ENCODE measurements at regions not wholly inside any gene's neighbourhood (a gene's known extent, or its start where the extent isn't known, plus 50 kb on each side); places are given as distances from the start of the nearest gene placed in this dataset.

DNA sequence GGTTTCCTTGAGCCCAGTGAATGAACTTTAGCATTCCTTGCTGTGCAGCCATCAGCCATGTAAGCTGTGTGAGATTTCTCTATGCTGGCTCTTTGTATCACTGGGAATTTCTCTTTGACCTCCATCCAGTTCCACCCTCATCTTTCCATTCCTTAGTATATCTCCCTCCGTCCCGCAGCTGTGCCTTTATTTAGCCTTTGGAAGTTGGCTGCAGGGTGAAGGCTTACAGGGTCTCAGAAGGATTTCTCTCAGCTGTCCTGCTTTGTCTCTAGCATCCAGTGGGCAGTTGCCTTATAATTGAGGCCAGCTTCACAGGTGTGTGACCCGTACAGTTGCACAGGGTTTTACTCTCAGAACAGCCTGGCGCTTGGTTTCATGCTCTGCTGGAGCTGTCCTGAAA is 144.3 kb downstream of the PXDC1 start:
- Histone ChIP-seq H3K4me1 (ENCODE audit: control insufficient read depth in 1 of 2, low read depth in 2 of 2) (peaks cover 0 to 4% of the 10 kb centered on the region in 2 donors), H3K27me3 (replicated peaks; ENCODE audit: insufficient read depth) (no peaks in the 10 kb centered on the region), H3K4me3 (no peak overlapping the region), H3K36me3 (no peaks in the 10 kb centered on the region), H3K27ac (no peak overlapping the region), H3K9me3 (peaks cover 3% of the 10 kb centered on the region)
- no peak for DNase-seq (ENCODE audit: low spot score)
- TF ChIP-seq, protein P1, sequence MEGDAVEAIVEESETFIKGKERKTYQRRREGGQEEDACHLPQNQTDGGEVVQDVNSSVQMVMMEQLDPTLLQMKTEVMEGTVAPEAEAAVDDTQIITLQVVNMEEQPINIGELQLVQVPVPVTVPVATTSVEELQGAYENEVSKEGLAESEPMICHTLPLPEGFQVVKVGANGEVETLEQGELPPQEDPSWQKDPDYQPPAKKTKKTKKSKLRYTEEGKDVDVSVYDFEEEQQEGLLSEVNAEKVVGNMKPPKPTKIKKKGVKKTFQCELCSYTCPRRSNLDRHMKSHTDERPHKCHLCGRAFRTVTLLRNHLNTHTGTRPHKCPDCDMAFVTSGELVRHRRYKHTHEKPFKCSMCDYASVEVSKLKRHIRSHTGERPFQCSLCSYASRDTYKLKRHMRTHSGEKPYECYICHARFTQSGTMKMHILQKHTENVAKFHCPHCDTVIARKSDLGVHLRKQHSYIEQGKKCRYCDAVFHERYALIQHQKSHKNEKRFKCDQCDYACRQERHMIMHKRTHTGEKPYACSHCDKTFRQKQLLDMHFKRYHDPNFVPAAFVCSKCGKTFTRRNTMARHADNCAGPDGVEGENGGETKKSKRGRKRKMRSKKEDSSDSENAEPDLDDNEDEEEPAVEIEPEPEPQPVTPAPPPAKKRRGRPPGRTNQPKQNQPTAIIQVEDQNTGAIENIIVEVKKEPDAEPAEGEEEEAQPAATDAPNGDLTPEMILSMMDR (IDR thresholded peaks at IDR 0.05): no peak
- no peak for ATAC-seq (ENCODE audit: insufficient number of reproducible peaks, low FRiP score, low read depth)

DNA sequence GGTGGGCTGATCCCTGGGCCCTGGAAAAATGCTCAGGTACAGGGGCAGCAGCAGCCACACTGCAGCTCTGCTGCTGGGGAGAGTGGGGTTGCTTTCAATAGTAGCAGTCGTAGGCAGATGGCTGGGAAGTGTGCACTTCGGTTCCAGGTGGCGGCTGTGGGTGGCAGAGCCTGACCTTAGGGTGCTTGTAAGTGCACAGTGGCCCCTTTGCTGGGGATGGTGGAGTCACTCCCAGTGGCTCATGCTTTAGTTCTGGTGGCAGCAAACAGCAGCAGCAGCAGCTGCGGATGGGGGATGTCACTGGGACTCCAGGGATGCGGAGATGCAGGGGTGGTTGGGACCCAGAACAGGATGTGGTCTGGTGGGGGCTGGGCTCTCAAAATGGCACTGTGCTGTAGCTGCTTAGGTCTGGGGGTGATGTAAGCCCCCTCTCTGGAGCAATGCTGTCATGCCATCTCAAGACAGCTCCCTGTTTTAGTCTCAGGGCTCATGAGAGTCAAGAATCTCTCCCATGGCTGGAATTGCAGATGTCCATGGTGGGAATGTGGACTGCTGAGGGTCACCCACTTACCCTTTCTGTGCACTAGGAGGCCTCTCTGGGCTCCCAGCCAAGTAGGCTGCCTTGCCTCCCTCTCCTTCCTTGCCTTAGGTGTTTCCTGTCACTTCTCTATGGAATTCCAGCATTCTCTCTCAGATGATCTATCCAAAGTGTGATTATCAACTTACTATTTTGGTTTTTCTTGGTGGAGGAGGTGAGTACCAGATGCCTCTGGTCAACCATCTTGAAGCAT is 146.7 kb upstream of the SLC22A23 start:
- Histone ChIP-seq H3K4me1 (ENCODE audit: control insufficient read depth in 1 of 2, low read depth in 2 of 2) (no peaks in the 10 kb centered on the region), H3K4me3 (no peak overlapping the region), H3K9me3 (peaks cover 13% of the 10 kb centered on the region), H3K27ac (no peak overlapping the region), H3K36me3 (no peaks in the 10 kb centered on the region), H3K27me3 (replicated peaks; ENCODE audit: insufficient read depth) (no peaks in the 10 kb centered on the region)
- no peak for DNase-seq (ENCODE audit: low spot score)
- TF ChIP-seq, protein P1 (IDR thresholded peaks at IDR 0.05): no peak
- ATAC-seq (ENCODE audit: insufficient number of reproducible peaks, low FRiP score, low read depth): no peak

DNA sequence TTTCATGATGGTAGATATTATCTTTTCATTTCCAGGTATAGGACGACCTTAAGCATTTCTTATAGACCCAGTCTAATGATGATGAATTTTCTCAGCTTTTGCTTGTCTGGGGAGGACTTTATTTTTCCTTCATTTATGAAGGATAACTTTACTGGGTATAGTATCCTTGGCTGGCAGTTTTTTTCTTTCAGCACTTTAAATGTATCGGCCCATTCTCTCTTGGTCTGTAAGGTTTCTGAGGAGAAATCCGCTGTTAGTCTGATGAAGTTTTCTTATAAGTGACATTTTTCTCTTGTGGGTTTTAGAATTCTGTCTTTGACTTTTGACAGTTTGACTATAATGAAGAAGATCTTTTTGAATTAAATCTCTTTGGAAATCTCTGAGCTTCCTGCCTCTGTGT is 144.7 kb upstream of the SLC22A23 start:
- Histone ChIP-seq H3K27me3 (replicated peaks; ENCODE audit: insufficient read depth) (no peaks in the 10 kb centered on the region), H3K9me3 (peaks cover 13% of the 10 kb centered on the region), H3K27ac (no peak overlapping the region), H3K4me3 (no peak overlapping the region), H3K36me3 (no peaks in the 10 kb centered on the region), H3K4me1 (ENCODE audit: control insufficient read depth in 1 of 2, low read depth in 2 of 2) (peaks cover 0 to 9% of the 10 kb centered on the region in 2 donors)
- TF ChIP-seq, protein P1 (IDR thresholded peaks at IDR 0.05): no peak
- ATAC-seq (ENCODE audit: insufficient number of reproducible peaks, low FRiP score, low read depth) (no peak), DNase-seq (ENCODE audit: low spot score) (no peak)

- Histone ChIP-seq H3K4me1 (ENCODE audit: control insufficient read depth in 1 of 2, low read depth in 2 of 2) (peaks cover 0 to 12% of the 10 kb centered on the region in 2 donors), H3K27ac (no peak overlapping the region), H3K27me3 (replicated peaks; ENCODE audit: insufficient read depth) (no peaks in the 10 kb centered on the region), H3K36me3 (no peaks in the 10 kb centered on the region), H3K9me3 (peaks cover 13% of the 10 kb centered on the region), H3K4me3 (no peak overlapping the region)
- DNase-seq (ENCODE audit: low spot score): no peak
- no peak for ATAC-seq (ENCODE audit: insufficient number of reproducible peaks, low FRiP score, low read depth)
- TF ChIP-seq, protein P1 (IDR thresholded peaks at IDR 0.05): no peak
Measured at GRCh38 chr6:3597500-3598064, 140.7 kb upstream of the SLC22A23 start.

DNA sequence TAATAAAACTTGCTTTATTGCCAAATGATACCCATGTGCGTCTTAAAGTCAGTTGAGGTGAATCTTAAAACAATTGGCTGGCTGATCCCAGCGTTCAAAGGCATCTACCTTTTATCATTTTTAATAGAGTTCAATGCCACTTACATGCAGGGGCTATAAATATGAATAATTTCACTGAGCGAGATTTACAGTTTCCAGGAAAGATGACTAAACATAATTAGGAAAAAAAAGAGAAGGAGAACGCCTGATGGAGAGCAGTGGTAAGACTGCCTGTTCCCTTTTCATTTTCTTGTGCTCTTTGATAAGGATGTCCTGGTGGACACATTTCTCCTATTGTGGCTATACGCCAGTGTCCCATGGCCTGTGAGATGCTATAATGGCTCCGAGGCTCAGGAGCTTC is 139.9 kb upstream of the SLC22A23 start:
- Histone ChIP-seq H3K4me1 (ENCODE audit: control insufficient read depth in 1 of 2, low read depth in 2 of 2) (peaks cover 0 to 12% of the 10 kb centered on the region in 2 donors), H3K9me3 (peaks cover 6% of the 10 kb centered on the region), H3K27ac (no peak overlapping the region), H3K27me3 (replicated peaks; ENCODE audit: insufficient read depth) (no peaks in the 10 kb centered on the region), H3K4me3 (no peak overlapping the region), H3K36me3 (no peaks in the 10 kb centered on the region)
- TF ChIP-seq, protein P1 (IDR thresholded peaks at IDR 0.05): no peak
- DNase-seq (ENCODE audit: low spot score) (no peak), ATAC-seq (ENCODE audit: insufficient number of reproducible peaks, low FRiP score, low read depth) (no peak)

Data from thoracic aorta (tissue), 2 donors.